Smooth muscle cell (in vitro differentiated cells): ENCODE measurements at regions not wholly inside any gene's neighbourhood (a gene's known extent, or its start where the extent isn't known, plus 50 kb on each side); places are given as distances from the start of the nearest gene placed in this dataset.
A peak's percentile ranks its signal among the peaks of the same experiment; 100 is the strongest.

ENCODE experiments used
- DNase-seq: peaks from one replicate; lab custom pipeline; 2025; ENCODE audit not compliant: unreplicated experiment; lab: John Stamatoyannopoulos, UW
- H2AFZ ChIP-seq: fragments of 200-600 bp; sonication (generic); 2 replicates; pipeline ENCODE4 v1.6.0; 2016; ENCODE audit warnings: antibody characterized with exemption, low read depth, mild to moderate bottlenecking
- H3F3A ChIP-seq: fragments of 200-600 bp; sonication (generic); 2 replicates; pipeline ENCODE4 v1.6.0; 2017; ENCODE audit warnings: antibody characterized with exemption, low read depth
- H3K27ac ChIP-seq: fragments of 200-600 bp; sonication (generic); 2 replicates; pipeline ENCODE4 v1.5.1; 2016; ENCODE audit warnings: low read depth, mild to moderate bottlenecking
- H3K27me3 ChIP-seq: fragments of 200-600 bp; sonication (generic); 2 replicates; pipeline ENCODE4 v1.6.1; 2016; ENCODE audit warnings: low read depth, mild to moderate bottlenecking
- H3K36me3 ChIP-seq: fragments of 200-600 bp; sonication (generic); 2 replicates; pipeline ENCODE4 v1.5.1; 2016; ENCODE audit warnings: low read depth
- H3K4me1 ChIP-seq: fragments of 200-600 bp; sonication (generic); 2 replicates; pipeline ENCODE4 v1.5.1; 2016; ENCODE audit warnings: low read depth
- H3K4me2 ChIP-seq: fragments of 200-600 bp; sonication (generic); 2 replicates; pipeline ENCODE4 v1.6.0; 2016; ENCODE audit warnings: mild to moderate bottlenecking
- H3K4me3 ChIP-seq: fragments of 200-600 bp; sonication (generic); 2 replicates; pipeline ENCODE4 v1.5.1; 2016; ENCODE audit warnings: mild to moderate bottlenecking
- H3K79me2 ChIP-seq: fragments of 200-600 bp; sonication (generic); 2 replicates; pipeline ENCODE4 v1.6.0; 2016; ENCODE audit warnings: low read depth, mild to moderate bottlenecking
- H3K9ac ChIP-seq: fragments of 200-600 bp; sonication (generic); 2 replicates; pipeline ENCODE4 v1.6.0; 2016; ENCODE audit warnings: low read depth
- H3K9me3 ChIP-seq: fragments of 200-600 bp; sonication (generic); replicated peaks from 2 replicates; pipeline ENCODE4 v1.5.1; 2016; ENCODE audit warnings: low read depth
- H4K20me1 ChIP-seq: fragments of 200-600 bp; sonication (generic); 2 replicates; pipeline ENCODE4 v1.6.0; 2016; ENCODE audit warnings: low read depth
- CTCF ChIP-seq: fragments of 200-600 bp; sonication (generic); IDR thresholded peaks from 2 replicates; pipeline ENCODE4 v1.5.1; 2017; ENCODE audit warnings: borderline replicate concordance, mild to moderate bottlenecking, antibody characterized with exemption; ENCODE audit not compliant: insufficient read depth, poor library complexity, severe bottlenecking
- WGBS: methylation state at CpG from one replicate; pipeline ENCODE4 v1.1.7; 2016; ENCODE audit warnings: low lambda C conversion rate; 5-methylcytosine and 5-hydroxymethylcytosine counted together

DNA sequence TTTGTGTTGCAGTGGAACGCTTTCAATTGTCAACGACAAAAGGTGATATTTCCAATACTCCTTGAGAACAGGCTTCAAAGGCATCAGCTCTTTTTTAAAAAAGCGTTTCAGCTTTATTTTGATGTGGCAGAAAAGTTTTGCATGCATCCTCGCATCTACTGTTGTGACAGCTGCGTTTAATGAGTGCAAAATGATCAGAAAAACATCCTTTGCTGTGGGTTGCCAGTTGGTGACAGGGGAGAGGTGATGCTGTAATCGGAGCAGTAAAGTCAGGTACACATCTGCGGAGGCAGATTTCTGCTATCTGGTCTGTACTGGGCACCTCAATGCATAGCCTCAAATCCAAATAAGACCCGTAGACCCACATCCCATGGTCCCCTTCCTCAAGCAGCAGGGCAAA, 91.9 kb upstream of the POU3F3 start:
- H3F3A ChIP-seq, result no peaks in the 10 kb centered on the region
- no peak overlapping the region for H3K4me3 ChIP-seq
- H2AFZ ChIP-seq, result no peak overlapping the region
- no peak overlapping the region for H3K9ac ChIP-seq
- H3K79me2 ChIP-seq, result no peaks in the 10 kb centered on the region
- DNase-seq, result no peak
- TF ChIP-seq CTCF, result no peak
- no peaks in the 10 kb centered on the region for H3K9me3 ChIP-seq
- H3K36me3 ChIP-seq, result no peaks in the 10 kb centered on the region
- no peak overlapping the region for H3K27ac ChIP-seq
- 89% methylated on average over 8 of the region's 8 CpGs for WGBS
- H3K27me3 ChIP-seq, result no peaks in the 10 kb centered on the region
- no peak overlapping the region for H3K4me2 ChIP-seq
- H3K4me1 ChIP-seq, result peaks cover 13% of the 10 kb centered on the region
- no peaks in the 10 kb centered on the region for H4K20me1 ChIP-seq

DNA sequence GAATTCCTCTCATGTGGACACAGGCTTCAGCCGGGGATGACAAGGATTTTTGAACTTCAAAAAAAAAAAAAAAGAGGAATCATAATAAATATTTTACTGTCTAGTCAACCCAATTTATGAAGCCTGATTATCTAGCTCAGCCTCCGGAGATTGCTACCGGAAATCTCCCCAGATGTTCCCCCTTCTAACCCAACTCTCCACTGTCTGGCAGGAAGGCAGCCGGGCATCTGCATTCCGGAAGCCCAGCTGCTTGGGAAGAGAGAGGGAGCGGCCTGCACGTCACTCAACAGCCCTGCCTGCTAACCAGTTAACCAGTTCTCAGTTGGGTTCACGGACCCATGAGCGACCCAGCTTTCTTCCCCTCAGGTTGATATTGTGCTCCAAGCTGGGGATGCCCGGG, 87.2 kb upstream of the POU3F3 start:
- H3K4me1 ChIP-seq, result peaks cover 4% of the 10 kb centered on the region
- H3K9ac ChIP-seq, result no peak overlapping the region
- H3K27me3 ChIP-seq, result no peaks in the 10 kb centered on the region
- no peak overlapping the region for H3K4me3 ChIP-seq
- no peaks in the 10 kb centered on the region for H3F3A ChIP-seq
- 55% methylated on average over 10 of the region's 10 CpGs for WGBS
- no peak overlapping the region for H3K27ac ChIP-seq
- no peaks in the 10 kb centered on the region for H3K36me3 ChIP-seq
- no peak overlapping the region for H3K4me2 ChIP-seq
- H3K9me3 ChIP-seq, result no peaks in the 10 kb centered on the region
- no peak overlapping the region for H2AFZ ChIP-seq
- H3K79me2 ChIP-seq, result no peaks in the 10 kb centered on the region
- DNase-seq, result no peak
- no peak for TF ChIP-seq CTCF
- H4K20me1 ChIP-seq, result no peaks in the 10 kb centered on the region

GRCh38 chr2:104768694-104769093, 85.2 kb upstream of the POU3F3 start:
- Histone ChIP-seq H3K9ac (peak overlapping the region; percentile 57), H3K4me1 (peaks cover 4% of the 10 kb centered on the region), H3K9me3 (no peaks in the 10 kb centered on the region), H3K4me3 (no peak overlapping the region), H3K4me2 (peak overlapping the region; percentile 30), H3K79me2 (no peaks in the 10 kb centered on the region), H3K36me3 (no peaks in the 10 kb centered on the region), H3K27me3 (no peaks in the 10 kb centered on the region), H4K20me1 (no peaks in the 10 kb centered on the region), H2AFZ (no peak overlapping the region), H3F3A (no peaks in the 10 kb centered on the region), H3K27ac (peak overlapping the region; percentile 89)
- WGBS, result 28% methylated on average over 3 of the region's 3 CpGs
- no peak for DNase-seq
- no peak for TF ChIP-seq CTCF

DNA sequence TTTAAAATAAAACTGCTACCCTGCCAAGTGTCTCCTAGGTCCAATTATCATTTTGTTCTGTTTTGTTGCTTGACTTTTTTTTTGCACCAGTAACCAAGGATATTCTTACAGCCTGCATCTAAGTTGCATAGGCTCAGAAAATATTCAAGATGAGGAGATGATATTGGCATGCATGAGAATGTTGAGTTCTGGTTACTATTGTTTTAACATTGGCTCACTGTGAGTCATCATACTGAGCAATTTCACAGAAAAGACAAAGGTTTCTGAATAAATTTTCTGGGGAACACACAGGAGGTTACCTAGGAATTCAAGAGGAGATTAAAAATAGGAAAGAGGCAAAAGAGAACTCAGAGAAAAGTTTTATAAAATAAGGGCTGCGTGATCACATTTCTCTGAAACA, 84.8 kb upstream of the POU3F3 start:
- Histone ChIP-seq H3K9me3 (no peaks in the 10 kb centered on the region), H3K9ac (peak overlapping the region; percentile 57), H3K4me1 (peaks cover 4% of the 10 kb centered on the region), H3K36me3 (no peaks in the 10 kb centered on the region), H3K4me2 (peak overlapping the region; percentile 30), H2AFZ (no peak overlapping the region), H3K4me3 (no peak overlapping the region), H4K20me1 (no peaks in the 10 kb centered on the region), H3F3A (no peaks in the 10 kb centered on the region), H3K27ac (peak overlapping the region; percentile 89), H3K79me2 (no peaks in the 10 kb centered on the region), H3K27me3 (no peaks in the 10 kb centered on the region)
- 89% methylated on average over 1 of the region's 1 CpG for WGBS
- no peak for TF ChIP-seq CTCF
- no peak for DNase-seq
